Small intestine (tissue), 7 donors: ENCODE measurements at regions not wholly inside any gene's neighbourhood (a gene's known extent, or its start where the extent isn't known, plus 50 kb on each side); places are given as distances from the start of the nearest gene placed in this dataset.

ENCODE experiments used
- DNase-seq, 2 donors: peaks; one replicate each; pipeline versions ENCODE4 v3.0.0 to v3.0.0-alpha.2; 2013
- FAIRE-seq: peaks from 2 replicates; lab custom pipeline; 2012; peaks lifted over from hg19 to GRCh38; lab: Jason Lieb, UNC
- H3K27ac ChIP-seq, 3 donors: one replicate each; pipeline ENCODE4 v1.5.1; 2013; ENCODE audit warnings: low read length in 2 of 3, mild to moderate bottlenecking in 2 of 3, control low read depth in 1 of 3, inconsistent platforms in 1 of 3, low read depth in 1 of 3, moderate library complexity in 1 of 3
- H3K27me3 ChIP-seq, 3 donors: one replicate each; pipeline ENCODE4 v1.6.1; 2013; ENCODE audit warnings: low read length in 3 of 3, inconsistent platforms in 1 of 3; ENCODE audit not compliant: control insufficient read depth in 3 of 3, insufficient read depth in 3 of 3
- H3K36me3 ChIP-seq, 3 donors: one replicate each; pipeline ENCODE4 v1.6.1; 2013; ENCODE audit warnings: low read length in 3 of 3, inconsistent platforms in 1 of 3, low read depth in 1 of 3, mild to moderate bottlenecking in 1 of 3, moderate library complexity in 1 of 3; ENCODE audit not compliant: control insufficient read depth in 3 of 3, insufficient read depth in 2 of 3
- H3K4me1 ChIP-seq, 3 donors: one replicate each; pipeline ENCODE4 v1.6.1; 2013; ENCODE audit warnings: low read length in 2 of 3, inconsistent platforms in 1 of 3, low read depth in 1 of 3, mild to moderate bottlenecking in 1 of 3, moderate library complexity in 1 of 3; ENCODE audit not compliant: control insufficient read depth in 3 of 3, insufficient read depth in 2 of 3
- H3K4me3 ChIP-seq, 3 donors: one replicate each; pipeline ENCODE4 v1.5.1; 2013; ENCODE audit warnings: low read length in 3 of 3, control low read depth in 1 of 3, inconsistent platforms in 1 of 3, low read depth in 1 of 3, mild to moderate bottlenecking in 1 of 3, moderate library complexity in 1 of 3
- H3K9me3 ChIP-seq, 2 donors: one replicate each; pipeline ENCODE4 v1.6.1; 2013; ENCODE audit warnings: low read depth in 1 of 2, low read length in 1 of 2; ENCODE audit not compliant: control insufficient read depth in 2 of 2, insufficient read depth in 1 of 2
- whole genome bisulfite sequencing, 3 donors: extraction: QIAGEN DNeasy Blood & Tissue Kit; methylation state at CpG; one replicate each; pipeline ENCODE4 v1.1.7; 2013; 5-methylcytosine and 5-hydroxymethylcytosine counted together
- donor health status: healthy with polysubstance abuse.
- donor health status: control.
- donor health status: control.
- donor health status: Bipolar disorder and iron deficiency.
- donor health status: healthy.

DNA sequence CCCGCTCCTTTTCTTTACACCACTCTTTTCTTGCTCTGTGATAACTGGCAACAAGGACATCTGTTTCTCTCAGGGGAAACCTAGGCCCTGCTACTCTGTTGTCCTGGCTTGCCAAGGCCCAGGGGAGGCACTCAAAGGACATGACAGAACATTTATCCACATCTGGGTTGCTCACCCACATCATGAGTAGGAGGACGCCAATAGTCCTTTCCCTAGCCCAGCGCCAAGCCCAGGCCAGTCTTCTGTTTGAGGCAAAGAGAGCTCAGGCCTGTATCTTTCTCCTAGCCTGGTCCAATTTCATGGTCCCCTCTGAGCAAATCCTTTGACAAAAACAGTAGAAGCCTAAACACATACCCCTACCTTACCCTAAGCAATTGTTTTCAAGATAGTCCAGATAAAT is 366.8 kb upstream of the SGCD start:
- DNase-seq (no peak), FAIRE-seq (no peak)
- Histone ChIP-seq H3K4me3 (no peak overlapping the region), H3K27me3 (no peaks in the 10 kb centered on the region), H3K4me1 (no peaks in the 10 kb centered on the region), H3K36me3 (no peaks in the 10 kb centered on the region), H3K27ac (no peak overlapping the region), H3K9me3 (no peaks in the 10 kb centered on the region)
- 91 to 96% (median 91%) methylated on average over 3 of the region's 3 CpGs for WGBS, 3 donors

DNA sequence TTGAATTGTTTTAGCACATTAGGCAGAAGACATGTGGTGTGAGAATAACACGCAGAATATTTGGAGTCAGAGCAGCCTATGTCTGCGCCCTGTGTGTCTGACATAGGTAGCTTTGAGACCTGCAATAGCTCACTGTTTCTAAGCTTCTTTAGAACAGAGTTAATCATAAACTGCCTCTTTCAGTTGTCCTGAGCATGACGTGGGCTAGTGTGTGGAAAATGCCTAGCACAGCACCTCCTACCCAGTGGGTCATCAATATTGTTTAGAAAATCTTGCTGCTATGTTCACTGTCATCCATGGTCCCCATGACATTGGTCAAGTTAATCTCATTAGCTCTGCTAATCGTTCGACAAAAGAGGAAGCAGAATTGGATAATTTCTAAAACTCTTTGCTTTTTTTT is 357.4 kb upstream of the SGCD start:
- Histone ChIP-seq H3K4me1 (no peaks in the 10 kb centered on the region), H3K4me3 (no peak overlapping the region), H3K9me3 (no peaks in the 10 kb centered on the region), H3K27ac (no peak overlapping the region), H3K27me3 (no peaks in the 10 kb centered on the region), H3K36me3 (no peaks in the 10 kb centered on the region)
- DNase-seq (no peak), FAIRE-seq (no peak)
- WGBS, 3 donors, result 66 to 79% (median 76%) methylated on average over 5 of the region's 5 CpGs

- 86 to 90% (median 88%) methylated on average over 2 of the region's 2 CpGs for WGBS, 3 donors
- Histone ChIP-seq H3K27ac (no peak overlapping the region), H3K4me3 (no peak overlapping the region), H3K9me3 (no peaks in the 10 kb centered on the region), H3K4me1 (no peaks in the 10 kb centered on the region), H3K36me3 (no peaks in the 10 kb centered on the region), H3K27me3 (no peaks in the 10 kb centered on the region)
- FAIRE-seq (no peak), DNase-seq (no peak)
Observed at GRCh38 chr5:155974369-155974768, 352.6 kb upstream of the SGCD start.

GRCh38 chr5:155978850-155979249 is 348.1 kb upstream of the SGCD start:
- Histone ChIP-seq H3K4me3 (no peak overlapping the region), H3K4me1 (no peaks in the 10 kb centered on the region), H3K27ac (no peak overlapping the region), H3K27me3 (no peaks in the 10 kb centered on the region), H3K36me3 (no peaks in the 10 kb centered on the region), H3K9me3 (no peaks in the 10 kb centered on the region)
- FAIRE-seq, result no peak
- WGBS, 3 donors, result 66 to 79% (median 72%) methylated on average over 3 of the region's 3 CpGs
- DNase-seq, result no peak

GRCh38 chr5:155982354-155982753 is 344.6 kb upstream of the SGCD start:
- no peak for DNase-seq
- Histone ChIP-seq H3K27ac (no peak overlapping the region), H3K4me1 (no peaks in the 10 kb centered on the region), H3K9me3 (no peaks in the 10 kb centered on the region), H3K4me3 (no peak overlapping the region), H3K36me3 (no peaks in the 10 kb centered on the region), H3K27me3 (no peaks in the 10 kb centered on the region)
- WGBS, 3 donors, result 35 to 59% (median 38%) methylated on average over 3 of the region's 3 CpGs
- FAIRE-seq, result no peak

- H3K9me3 ChIP-seq, result no peaks in the 10 kb centered on the region
- no peaks in the 10 kb centered on the region for H3K36me3 ChIP-seq
- 78 to 91% (median 79%) methylated on average over 3 of the region's 3 CpGs for WGBS, 3 donors
- DNase-seq (no peak), FAIRE-seq (no peak)
- no peaks in the 10 kb centered on the region for H3K27me3 ChIP-seq
- H3K4me1 ChIP-seq, result no peaks in the 10 kb centered on the region
- H3K27ac ChIP-seq, result no peak overlapping the region
- H3K4me3 ChIP-seq, result no peak overlapping the region
Observed at GRCh38 chr5:155983954-155984353, 343.0 kb upstream of the SGCD start.

DNA sequence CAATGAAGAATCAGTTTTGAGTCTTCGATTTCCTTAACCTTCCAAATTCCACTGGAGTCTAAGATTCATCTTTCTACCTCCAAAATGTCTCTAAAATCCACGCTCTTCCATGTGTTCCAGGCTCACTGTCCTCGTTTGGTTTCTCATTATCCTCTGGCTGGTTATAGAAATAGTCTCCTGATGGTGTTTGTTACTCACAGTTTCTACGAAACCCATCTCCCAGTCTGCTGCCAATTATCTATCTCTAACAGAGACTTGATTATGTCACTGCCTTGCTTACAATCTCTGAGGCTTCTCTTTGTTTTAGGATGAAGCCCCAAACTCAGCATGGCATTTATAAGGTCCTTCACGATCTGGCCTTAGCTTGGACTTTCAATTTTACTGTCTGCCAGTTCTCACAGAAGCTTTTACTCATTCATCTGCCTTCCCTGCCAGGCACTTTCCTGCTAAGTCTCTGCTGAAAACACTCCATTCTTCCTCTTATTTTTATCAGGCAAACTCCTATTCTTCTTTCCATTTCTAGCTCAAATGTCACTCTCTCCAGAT is 339.6 kb upstream of the SGCD start:
- H3K9me3 ChIP-seq, result no peaks in the 10 kb centered on the region
- no peak overlapping the region for H3K4me3 ChIP-seq
- no peak for FAIRE-seq
- no peaks in the 10 kb centered on the region for H3K4me1 ChIP-seq
- 66 to 72% (median 68%) methylated on average over 5 of the region's 5 CpGs for WGBS, 3 donors
- H3K36me3 ChIP-seq, result no peaks in the 10 kb centered on the region
- no peak for DNase-seq
- no peak overlapping the region for H3K27ac ChIP-seq
- H3K27me3 ChIP-seq, result no peaks in the 10 kb centered on the region

GRCh38 chr5:155989879-155990278 is 337.1 kb upstream of the SGCD start:
- H3K27me3 ChIP-seq, result no peaks in the 10 kb centered on the region
- H3K9me3 ChIP-seq, result no peaks in the 10 kb centered on the region
- no peaks in the 10 kb centered on the region for H3K4me1 ChIP-seq
- FAIRE-seq (no peak), DNase-seq (no peak)
- H3K4me3 ChIP-seq, result no peak overlapping the region
- H3K36me3 ChIP-seq, result no peaks in the 10 kb centered on the region
- 61 to 80% (median 78%) methylated on average over 1 of the region's 1 CpG for WGBS, 3 donors
- H3K27ac ChIP-seq, result no peak overlapping the region

- FAIRE-seq, result no peak
- 90 to 92% (median 90%) methylated on average over 5 of the region's 5 CpGs for WGBS, 3 donors
Observed at GRCh38 chr5:155996123-155996522, 330.8 kb upstream of the SGCD start.

More at GRCh38 chr5:155996123-155996522, 330.8 kb upstream of the SGCD start:
- Histone ChIP-seq H3K27ac (no peak overlapping the region), H3K4me3 (no peak overlapping the region), H3K36me3 (no peaks in the 10 kb centered on the region), H3K9me3 (no peaks in the 10 kb centered on the region), H3K27me3 (no peaks in the 10 kb centered on the region), H3K4me1 (no peaks in the 10 kb centered on the region)
- DNase-seq, result no peak
